Stimulated activated CD8-positive, alpha-beta memory T cell treated with anti-CD3 and anti-CD28 coated beads, Interleukin-4, amount 100 ng/mL, for 4 hours (primary cell): ENCODE measurements at regions not wholly inside any gene's neighbourhood (a gene's known extent, or its start where the extent isn't known, plus 50 kb on each side); places are given as distances from the start of the nearest gene placed in this dataset.
"Not testable (repeated sequence)": the region's sequence is repeated elsewhere in the genome, so short reads cannot be mapped to it uniquely, and the experiment has no call there.

Source experiments
- DNase-seq, 2 donors: peaks; one replicate each; pipeline ENCODE4 v3.0.0-alpha.2; 2020; ENCODE audit warnings: low read depth in 2 of 2, low spot score in 1 of 2

GRCh38 chr2:146465460-146465859, 1379.4 kb upstream of the ACVR2A start:
- no peak for DNase-seq

- DNase-seq = no peak
Observed at GRCh38 chr2:146461068-146461467, 1383.8 kb upstream of the ACVR2A start.

DNA sequence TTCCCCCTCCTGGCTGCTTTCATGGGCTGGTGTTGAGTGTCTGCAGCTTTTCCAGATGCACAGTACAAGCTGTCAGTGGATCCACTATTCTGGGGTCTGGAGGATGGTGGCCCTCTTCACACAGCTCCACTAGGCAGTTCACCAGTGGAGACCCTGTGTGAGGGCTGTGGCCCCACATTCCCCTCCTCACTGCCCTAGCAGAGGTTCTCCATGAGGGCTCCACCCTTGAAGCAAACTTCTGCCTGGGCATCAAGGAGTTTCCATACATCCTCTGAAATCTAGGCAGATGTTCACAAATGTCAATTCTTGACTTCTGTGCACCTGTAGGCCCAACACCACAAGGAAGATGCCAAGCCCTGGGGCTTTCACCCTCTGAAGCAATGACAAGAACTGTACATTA, 1386.2 kb upstream of the ACVR2A start:
- no peak for DNase-seq

DNA sequence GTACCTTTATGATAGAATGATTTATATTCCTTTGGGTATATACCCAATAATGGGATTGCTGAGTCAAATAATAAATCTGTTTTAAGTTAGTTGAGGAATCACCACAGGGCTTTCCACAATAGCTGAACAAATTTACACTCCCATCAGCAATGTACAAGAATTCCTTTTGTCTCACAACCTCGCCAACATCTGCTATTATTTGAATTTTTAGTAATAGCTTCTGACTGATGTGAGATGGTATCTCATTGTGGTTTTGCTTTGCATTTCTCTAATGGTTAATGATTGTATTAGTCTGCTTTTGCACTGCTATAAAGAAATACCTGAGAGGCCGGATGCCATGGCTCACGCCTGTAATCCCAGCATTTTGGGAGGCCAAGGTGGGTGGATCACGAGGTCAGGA, 1387.6 kb upstream of the ACVR2A start:
- DNase-seq = no peak

DNA sequence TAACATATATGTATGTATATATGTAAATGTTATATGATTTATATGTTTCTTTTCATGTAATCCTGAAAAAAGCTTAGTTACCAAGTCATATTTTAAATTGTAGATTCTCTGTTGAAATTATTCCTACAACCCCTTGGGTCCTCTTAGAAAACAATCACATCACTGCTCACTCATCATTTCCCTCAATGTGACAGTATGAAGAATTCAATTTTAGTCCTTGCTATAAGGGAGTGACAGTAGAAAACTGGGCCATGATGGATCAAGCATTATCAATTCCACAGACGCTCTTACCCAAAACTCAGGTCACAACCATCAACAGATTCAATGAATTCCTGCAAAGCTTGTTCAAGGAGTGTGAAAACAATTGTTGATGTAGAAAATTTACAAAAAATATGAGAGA, 1389.5 kb upstream of the ACVR2A start:
- DNase-seq = no peak

DNA sequence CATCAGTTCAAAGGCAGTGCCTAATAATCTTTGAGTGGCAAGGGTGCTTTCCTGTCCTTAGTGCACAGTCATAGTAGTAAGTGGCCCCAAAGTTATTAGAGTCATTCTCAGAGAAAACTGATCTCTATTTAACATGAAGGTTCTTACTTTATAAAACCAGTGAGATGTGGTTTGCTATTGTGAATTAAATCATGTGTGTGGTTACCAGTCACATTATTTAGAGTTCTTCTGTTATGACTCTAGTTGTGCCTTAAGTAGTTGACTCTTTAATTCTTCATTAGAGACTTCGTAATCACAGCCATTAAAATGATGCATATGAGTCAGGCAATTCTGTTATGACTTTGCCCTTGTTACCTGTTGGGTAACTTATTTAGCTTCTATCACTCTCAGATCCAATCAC, 1392.9 kb upstream of the ACVR2A start:
- no peak for DNase-seq

GRCh38 chr2:146450131-146450530, 1394.7 kb upstream of the ACVR2A start:
- no peak for DNase-seq

GRCh38 chr2:146444987-146445386, 1399.8 kb upstream of the ACVR2A start:
- no peak for DNase-seq

GRCh38 chr2:146444085-146444484, 1400.7 kb upstream of the ACVR2A start:
- DNase-seq = no peak

GRCh38 chr2:146438246-146438645, 1406.6 kb upstream of the ACVR2A start:
- DNase-seq = no peak

DNA sequence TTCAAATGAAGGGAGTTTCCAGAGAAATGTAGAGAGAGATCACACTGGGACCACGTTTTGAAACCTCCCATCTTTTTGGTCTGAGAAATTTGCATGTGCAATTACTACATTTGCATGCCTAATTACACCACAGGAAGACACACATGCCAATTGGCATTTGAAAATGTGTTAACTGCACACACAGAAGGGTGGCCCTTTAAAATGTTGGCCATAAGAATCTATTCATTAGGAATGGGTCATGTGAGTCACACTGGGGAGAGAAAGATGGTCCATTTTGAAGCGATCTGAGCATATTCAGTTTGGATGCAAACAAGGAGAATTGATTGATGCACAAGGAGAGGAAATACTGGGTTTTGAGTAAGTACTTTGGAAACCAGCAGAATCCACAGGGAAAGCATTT, 1407.1 kb upstream of the ACVR2A start:
- no peak for DNase-seq

- no peak for DNase-seq
Observed at GRCh38 chr2:146433116-146433875, 1411.5 kb upstream of the ACVR2A start.

- DNase-seq = no peak
Observed at GRCh38 chr2:146429366-146429765, 1415.5 kb upstream of the ACVR2A start.

DNA sequence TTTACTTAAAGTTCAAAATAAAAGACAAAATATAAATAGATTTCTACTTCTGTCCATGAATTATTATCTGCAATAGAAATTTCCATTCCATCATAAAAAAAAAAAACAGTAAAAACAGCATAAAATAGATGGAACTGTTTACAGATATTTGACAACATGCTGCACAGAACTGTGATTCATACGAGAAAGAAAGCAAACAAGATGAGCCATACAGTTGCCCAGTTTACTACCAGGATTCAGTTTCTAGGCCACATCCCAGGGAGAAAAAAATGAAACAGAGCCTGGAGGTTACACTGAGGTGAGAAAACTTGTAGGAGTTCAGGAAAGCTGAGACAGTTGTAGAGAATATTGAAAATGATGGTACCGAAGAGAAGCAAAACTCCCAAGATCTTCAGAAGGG, 1426.9 kb upstream of the ACVR2A start:
- no peak for DNase-seq

GRCh38 chr2:146415291-146415690, 1429.5 kb upstream of the ACVR2A start:
- DNase-seq = no peak

DNA sequence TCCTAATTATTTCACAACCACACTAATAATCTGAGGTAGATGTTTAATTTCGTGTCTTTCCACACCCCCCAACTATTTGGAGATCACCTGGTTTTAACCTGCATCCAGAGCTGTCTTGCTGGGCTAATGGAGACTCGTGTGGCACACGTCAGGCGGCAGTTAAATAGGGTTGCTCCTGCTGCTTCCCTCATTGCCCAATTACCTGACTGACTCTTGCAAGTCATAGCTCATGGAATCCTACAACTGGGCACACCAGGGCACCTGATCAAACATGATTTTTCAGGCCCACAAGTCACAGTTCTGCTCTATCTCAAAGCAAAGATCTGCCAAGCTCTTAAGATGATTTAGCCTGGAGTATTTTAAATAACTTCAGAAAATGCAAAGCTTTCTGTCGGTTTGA, 1430.4 kb upstream of the ACVR2A start:
- no peak for DNase-seq

DNA sequence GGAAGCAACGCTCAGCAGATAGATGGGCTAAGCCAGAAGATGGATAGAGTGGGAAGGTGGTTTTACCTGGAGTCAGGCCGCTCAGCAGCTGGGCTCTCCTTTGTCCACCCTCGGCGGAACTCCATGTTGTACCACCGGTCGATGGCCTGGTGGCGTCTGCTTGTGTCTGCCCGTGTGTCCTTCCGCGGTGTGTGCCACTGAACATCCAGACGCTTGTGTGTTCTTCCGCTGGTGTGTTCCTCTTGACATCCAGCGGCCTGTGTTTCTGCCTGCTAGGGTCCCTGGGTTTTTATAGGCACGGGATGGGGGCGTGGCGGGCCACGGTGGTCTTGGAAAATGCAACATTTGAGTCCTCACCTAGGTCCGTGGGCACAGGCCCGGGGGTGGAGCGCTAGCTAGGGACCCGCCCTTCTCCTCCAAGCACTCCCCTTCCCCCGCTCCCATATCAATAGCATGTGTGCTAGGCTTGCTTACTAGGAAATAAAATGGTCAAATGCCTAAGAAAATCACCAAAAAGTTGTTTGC, 1431.7 kb upstream of the ACVR2A start:
- no peak for DNase-seq

DNA sequence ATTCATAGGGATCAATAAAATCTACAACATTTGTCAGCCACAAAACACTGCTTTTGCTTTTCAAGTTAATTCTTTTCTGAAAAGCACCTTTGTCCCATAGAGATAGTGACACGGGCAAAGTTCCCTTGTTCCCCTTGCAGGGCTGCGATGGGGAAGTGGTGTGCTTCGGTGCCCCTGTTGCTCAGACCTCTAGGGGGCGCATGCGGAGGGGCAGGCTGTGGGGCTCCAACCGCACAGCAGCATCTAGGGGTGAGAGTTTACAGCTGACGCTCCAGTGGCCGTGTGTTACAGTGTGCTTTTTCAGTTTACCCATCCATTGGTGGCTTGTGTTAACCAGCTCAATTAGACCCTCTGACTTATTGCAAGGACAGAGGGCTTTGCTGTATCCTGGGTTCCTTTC, 1432.2 kb upstream of the ACVR2A start:
- DNase-seq = no peak

DNA sequence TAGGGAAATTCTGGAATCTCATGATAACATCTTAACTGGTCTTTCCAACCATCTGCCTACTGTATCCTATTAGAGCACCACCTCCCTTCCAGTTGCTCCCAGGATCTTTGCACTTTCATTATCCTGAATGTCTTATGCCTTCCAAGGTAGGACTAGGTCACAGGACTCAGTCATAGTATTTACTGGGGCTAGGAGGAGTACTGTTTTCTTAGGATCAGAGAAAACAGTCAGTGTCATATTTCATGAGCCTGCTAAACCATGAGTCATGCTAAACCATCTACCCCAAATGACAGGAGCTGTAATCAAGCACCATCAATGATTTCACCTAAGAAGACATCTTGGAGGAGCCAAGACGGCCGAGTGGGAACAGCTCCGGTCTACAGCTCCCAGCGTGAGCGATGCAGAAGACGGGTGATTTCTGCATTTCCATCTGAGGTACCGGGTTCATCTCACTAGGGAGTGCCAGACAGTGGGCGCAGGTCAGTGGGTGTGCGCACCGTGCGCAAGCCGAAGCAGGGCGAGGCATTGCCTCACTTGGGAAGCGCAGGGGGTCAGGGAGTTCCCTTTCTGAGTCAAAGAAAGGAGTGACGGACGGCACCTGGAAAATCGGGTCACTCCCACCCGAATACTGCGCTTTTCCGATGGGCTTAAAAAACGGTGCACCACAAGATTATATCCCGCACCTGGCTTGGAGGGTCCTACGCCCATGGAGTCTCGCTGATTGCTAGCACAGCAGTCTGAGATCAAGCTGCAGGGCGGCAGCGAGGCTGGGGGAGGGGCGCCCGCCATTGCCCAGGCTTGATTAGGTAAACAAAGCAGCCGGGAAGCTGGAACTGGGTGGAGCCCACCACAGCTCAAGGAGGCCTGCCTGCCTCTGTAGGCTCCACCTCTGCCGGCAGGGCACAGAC, 1439.2 kb upstream of the ACVR2A start:
- DNase-seq = not testable (repeated sequence)

- not testable (repeated sequence) for DNase-seq
Observed at GRCh38 chr2:146403546-146404160, 1441.2 kb upstream of the ACVR2A start.

DNA sequence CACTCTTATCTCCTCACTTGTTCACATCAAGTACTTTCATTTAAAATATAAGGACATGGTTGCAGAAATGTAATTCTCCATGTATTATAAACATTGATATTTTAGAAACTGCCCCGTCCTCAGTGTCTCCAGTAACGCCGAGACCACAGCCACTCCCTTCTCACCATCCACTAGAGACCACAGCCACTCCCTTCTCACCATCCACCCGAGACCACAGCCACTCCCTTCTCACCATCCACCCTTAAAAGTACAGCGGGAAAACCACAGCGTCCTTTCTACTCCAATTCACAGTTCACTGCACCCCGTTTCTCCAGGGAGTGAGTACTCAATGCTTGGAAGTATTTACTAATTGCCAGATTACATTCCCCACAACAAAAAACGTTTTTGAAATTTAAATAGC, 1452.2 kb upstream of the ACVR2A start:
- DNase-seq = no peak

- no peak for DNase-seq
Observed at GRCh38 chr2:146392186-146392585, 1452.6 kb upstream of the ACVR2A start.
